Subcutaneous abdominal adipose tissue (tissue), 5 donors: ENCODE measurements at regions not wholly inside any gene's neighbourhood (a gene's known extent, or its start where the extent isn't known, plus 50 kb on each side); places are given as distances from the start of the nearest gene placed in this dataset.

Source experiments
- H3K27ac ChIP-seq: one replicate; pipeline ENCODE4 v1.7.0; 2013; ENCODE audit warnings: low read depth, mild to moderate bottlenecking, inconsistent platforms, low read length, moderate library complexity
- H3K27me3 ChIP-seq, 5 donors: one replicate each; pipeline ENCODE4 v1.7.0; 2013; ENCODE audit warnings: low read length in 5 of 5, inconsistent platforms in 1 of 5; ENCODE audit not compliant: control insufficient read depth in 5 of 5, insufficient read depth in 4 of 5
- H3K36me3 ChIP-seq, 5 donors: one replicate each; pipeline ENCODE4 v1.7.0; 2013; ENCODE audit warnings: low read length in 5 of 5; ENCODE audit not compliant: control insufficient read depth in 5 of 5, insufficient read depth in 5 of 5
- H3K4me1 ChIP-seq, 5 donors: one replicate each; pipeline ENCODE4 v1.7.0; 2013; ENCODE audit warnings: low read length in 5 of 5, mild to moderate bottlenecking in 3 of 5, moderate library complexity in 1 of 5; ENCODE audit not compliant: control insufficient read depth in 5 of 5, insufficient read depth in 5 of 5
- H3K4me3 ChIP-seq, 5 donors: one replicate each; pipeline ENCODE4 v1.7.0; 2013; ENCODE audit warnings: low read length in 5 of 5, low read depth in 1 of 5
- H3K9ac ChIP-seq, 5 donors: one replicate each; pipeline ENCODE4 v1.7.0; 2013; ENCODE audit warnings: low read length in 5 of 5, mild to moderate bottlenecking in 4 of 5, moderate library complexity in 3 of 5
- H3K9me3 ChIP-seq, 5 donors: one replicate each; pipeline ENCODE4 v1.7.0; 2013; ENCODE audit warnings: low read length in 5 of 5; ENCODE audit not compliant: control insufficient read depth in 5 of 5
- donor health status: healthy.
- donor health status: healthy.
- donor health status: healthy.
- donor health status: healthy.
- donor health status: healthy.

DNA sequence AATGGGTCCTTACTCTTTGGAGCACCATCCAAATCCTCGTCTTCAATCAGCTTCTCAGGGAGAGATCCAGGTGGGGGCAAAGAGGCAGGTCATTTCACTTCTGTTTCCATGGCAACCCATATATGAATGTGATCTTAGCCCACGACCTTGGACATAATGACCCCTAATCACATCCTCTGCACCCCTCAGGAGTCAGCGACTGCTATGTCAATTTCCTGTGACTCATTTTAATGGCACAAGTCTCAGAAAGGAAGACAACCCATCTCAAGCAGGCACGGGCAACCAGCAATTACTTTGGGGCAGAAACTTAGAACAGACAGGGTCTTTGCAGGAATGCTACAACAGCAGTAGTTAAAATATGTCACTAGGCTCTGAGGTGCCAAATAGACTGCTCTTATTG, 591.2 kb downstream of the TLR4 start:
- H3K4me1 ChIP-seq: no peaks in the 10 kb centered on the region
- H3K9me3 ChIP-seq: no peaks in the 10 kb centered on the region
- H3K4me3 ChIP-seq: no peak overlapping the region
- H3K9ac ChIP-seq: no peak overlapping the region
- no peak overlapping the region for H3K27ac ChIP-seq
- no peaks in the 10 kb centered on the region for H3K27me3 ChIP-seq
- H3K36me3 ChIP-seq: no peaks in the 10 kb centered on the region

DNA sequence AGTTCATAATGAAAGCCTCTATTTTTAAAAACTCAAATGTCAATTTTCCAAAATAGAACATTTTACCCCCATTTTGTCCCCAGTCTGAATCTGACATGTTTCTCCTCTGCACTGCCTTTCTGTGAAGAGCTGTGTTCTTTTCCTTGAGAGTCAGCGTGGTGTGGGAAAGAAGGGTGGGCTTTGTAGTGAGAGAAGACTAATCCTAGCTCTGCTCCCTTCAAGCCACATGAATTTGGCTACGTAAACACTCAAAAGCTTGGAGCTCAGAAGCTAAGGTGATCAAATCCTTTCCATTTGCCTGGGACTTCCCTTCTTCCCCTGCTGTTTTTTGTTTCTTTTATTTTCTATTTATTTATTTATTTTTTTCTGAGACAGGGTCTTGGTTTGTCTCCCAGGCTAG, 598.5 kb downstream of the TLR4 start:
- Histone ChIP-seq H3K9me3 (no peaks in the 10 kb centered on the region), H3K27me3 (no peaks in the 10 kb centered on the region), H3K9ac (no peak overlapping the region), H3K4me1 (no peaks in the 10 kb centered on the region), H3K27ac (no peak overlapping the region), H3K36me3 (no peaks in the 10 kb centered on the region), H3K4me3 (no peak overlapping the region)

DNA sequence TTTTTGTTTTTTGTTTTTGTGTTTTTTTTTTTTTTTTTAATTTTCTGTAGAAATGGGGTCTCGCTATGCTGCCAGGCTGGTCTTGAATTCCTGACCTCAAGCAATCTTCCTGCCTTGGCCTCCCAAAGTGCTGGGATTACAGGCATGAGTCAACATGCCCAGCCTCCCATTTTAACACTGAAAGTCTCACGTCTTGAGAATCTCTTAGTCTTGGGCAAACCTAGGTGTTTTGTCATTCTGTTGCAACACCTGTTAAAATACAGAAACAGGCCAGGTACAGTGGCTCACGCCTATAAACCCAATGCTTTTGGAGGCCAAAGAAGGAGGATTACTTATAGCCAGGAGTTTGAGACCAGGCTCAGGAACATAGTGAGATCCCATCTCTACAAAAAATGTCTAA, 599.0 kb downstream of the TLR4 start:
- H3K27me3 ChIP-seq: no peaks in the 10 kb centered on the region
- no peak overlapping the region for H3K27ac ChIP-seq
- H3K4me3 ChIP-seq: no peak overlapping the region
- no peak overlapping the region for H3K9ac ChIP-seq
- H3K9me3 ChIP-seq: no peaks in the 10 kb centered on the region
- H3K4me1 ChIP-seq: no peaks in the 10 kb centered on the region
- no peaks in the 10 kb centered on the region for H3K36me3 ChIP-seq

DNA sequence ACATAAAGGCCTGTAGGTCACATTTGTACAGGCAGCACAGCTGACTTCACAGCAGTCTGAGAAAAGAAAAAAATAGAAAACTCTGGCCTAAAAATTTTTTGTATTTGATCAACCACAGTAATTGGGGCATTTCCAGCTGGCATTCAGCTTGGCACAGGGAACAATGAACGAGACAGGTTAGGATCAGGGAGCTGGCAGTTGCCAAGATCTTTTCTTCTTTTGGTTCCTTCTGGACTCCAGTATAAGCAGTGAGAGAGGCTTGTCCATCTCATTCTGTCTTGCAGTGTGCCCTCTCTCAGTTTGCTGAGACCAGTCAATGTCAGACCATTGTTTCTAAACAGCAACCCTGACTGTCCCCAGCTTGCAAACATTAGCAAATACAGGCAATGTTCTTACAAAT, 601.1 kb downstream of the TLR4 start:
- no peaks in the 10 kb centered on the region for H3K9me3 ChIP-seq
- no peaks in the 10 kb centered on the region for H3K36me3 ChIP-seq
- no peak overlapping the region for H3K4me3 ChIP-seq
- H3K27me3 ChIP-seq: no peaks in the 10 kb centered on the region
- H3K9ac ChIP-seq: no peak overlapping the region
- H3K4me1 ChIP-seq: no peaks in the 10 kb centered on the region
- no peak overlapping the region for H3K27ac ChIP-seq

DNA sequence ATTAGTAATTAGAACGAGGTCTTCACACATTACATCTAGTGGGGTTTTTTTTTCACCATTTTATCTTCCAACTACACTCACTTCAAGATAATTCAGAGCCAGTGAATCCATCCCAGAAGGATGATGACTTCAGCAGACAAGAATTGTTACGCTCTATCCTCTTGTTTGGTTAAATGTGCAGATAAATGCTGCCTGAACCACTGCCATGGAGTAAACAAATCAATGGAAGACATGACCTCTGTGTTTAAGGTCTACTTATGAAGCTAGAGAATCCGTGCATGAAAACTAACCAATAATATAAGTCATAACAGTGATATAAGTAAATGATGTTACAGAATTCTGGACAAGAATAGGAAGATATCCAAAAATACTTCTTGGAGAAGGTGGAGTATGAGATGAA, 602.6 kb downstream of the TLR4 start:
- no peaks in the 10 kb centered on the region for H3K36me3 ChIP-seq
- no peak overlapping the region for H3K4me3 ChIP-seq
- H3K27me3 ChIP-seq: no peaks in the 10 kb centered on the region
- H3K9me3 ChIP-seq: no peaks in the 10 kb centered on the region
- no peak overlapping the region for H3K27ac ChIP-seq
- no peaks in the 10 kb centered on the region for H3K4me1 ChIP-seq
- H3K9ac ChIP-seq: no peak overlapping the region

DNA sequence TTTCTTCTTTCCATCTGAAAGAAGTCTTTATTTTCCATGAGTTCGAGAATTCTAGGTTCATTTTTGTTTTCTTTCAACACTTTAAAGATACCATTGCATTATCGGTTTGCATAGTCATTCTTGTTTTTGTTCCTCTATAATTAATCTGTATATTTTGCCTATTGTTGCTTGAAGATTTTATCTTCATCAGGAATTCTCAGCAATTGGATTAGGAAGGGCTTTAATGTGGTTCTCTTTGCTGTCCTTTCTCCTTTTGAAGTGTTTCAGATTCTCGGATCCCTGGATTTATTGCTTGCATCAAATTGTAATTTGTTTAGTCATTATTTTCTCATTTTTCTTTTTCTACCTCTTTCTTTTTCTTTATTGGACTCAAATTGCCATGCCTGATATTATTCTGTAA, 609.8 kb downstream of the TLR4 start:
- no peak overlapping the region for H3K9ac ChIP-seq
- H3K9me3 ChIP-seq: no peaks in the 10 kb centered on the region
- H3K4me1 ChIP-seq: peaks cover 0 to 7% (median 0%) of the 10 kb centered on the region in 5 donors
- no peak overlapping the region for H3K27ac ChIP-seq
- no peak overlapping the region for H3K4me3 ChIP-seq
- peaks cover 0 to 2% (median 0%) of the 10 kb centered on the region in 5 donors for H3K27me3 ChIP-seq
- H3K36me3 ChIP-seq: no peaks in the 10 kb centered on the region

DNA sequence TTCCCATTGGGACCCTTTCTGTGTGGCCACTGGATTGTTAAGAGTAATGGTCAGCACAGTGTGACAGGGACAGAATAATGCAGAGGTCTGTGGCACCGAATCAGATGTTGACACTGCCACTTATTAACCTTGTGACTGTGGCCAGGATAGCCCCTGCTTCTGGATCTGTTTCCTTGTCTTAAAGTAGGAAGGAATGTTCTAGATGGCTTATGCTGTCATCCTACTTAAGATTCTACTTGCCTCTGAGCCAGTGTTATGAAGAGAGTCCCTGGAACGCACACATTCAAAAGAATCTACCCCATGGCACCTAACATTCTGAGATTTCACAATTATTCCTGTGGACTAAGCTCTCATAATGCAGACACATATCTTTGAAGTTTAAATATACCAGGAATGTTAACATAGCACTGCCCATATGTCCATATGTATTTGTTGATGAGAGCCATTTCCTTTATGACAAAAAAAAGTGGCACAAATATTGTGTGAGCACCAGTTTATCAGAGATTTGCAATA, 612.7 kb downstream of the TLR4 start:
- Histone ChIP-seq H3K4me3 (no peak overlapping the region), H3K4me1 (peaks cover 0 to 7% (median 0%) of the 10 kb centered on the region in 5 donors), H3K27me3 (peaks cover 0 to 2% (median 0%) of the 10 kb centered on the region in 5 donors), H3K9me3 (no peaks in the 10 kb centered on the region), H3K27ac (no peak overlapping the region), H3K9ac (no peak overlapping the region), H3K36me3 (no peaks in the 10 kb centered on the region)

DNA sequence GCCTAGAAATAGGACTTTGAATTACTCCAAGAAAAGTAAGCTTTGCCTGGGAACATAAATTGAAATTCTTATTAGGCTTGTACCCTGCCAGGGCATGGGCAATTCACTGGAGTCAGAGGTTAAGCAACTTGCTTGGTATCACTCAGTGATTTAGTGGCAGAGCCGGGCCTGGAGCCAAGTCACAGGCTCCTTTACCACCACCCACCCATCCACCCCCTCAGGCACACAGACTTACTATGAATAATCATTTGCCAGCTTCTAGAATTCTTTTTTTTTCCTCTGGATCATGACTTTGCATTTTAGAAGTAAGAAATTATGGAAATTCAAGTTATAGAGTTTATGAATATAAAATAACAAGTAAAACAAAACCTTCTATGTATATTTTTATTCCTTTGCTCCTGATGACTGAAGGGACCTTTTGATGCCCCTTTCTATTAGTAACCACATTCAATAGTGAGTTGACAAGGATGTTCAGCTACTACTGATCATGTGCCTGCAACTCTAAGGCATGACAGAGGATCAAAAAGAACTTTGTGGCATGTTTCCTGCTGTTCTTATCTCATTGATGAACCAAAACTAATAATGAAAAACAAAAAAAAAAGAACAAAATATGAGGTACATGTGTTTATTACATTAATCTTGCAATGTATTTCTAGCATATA, 614.7 kb downstream of the TLR4 start:
- Histone ChIP-seq H3K9ac (no peak overlapping the region), H3K9me3 (no peaks in the 10 kb centered on the region), H3K4me3 (no peak overlapping the region), H3K27me3 (peaks cover 0 to 2% (median 0%) of the 10 kb centered on the region in 5 donors), H3K4me1 (peaks cover 0 to 7% (median 0%) of the 10 kb centered on the region in 5 donors), H3K36me3 (no peaks in the 10 kb centered on the region), H3K27ac (no peak overlapping the region)

DNA sequence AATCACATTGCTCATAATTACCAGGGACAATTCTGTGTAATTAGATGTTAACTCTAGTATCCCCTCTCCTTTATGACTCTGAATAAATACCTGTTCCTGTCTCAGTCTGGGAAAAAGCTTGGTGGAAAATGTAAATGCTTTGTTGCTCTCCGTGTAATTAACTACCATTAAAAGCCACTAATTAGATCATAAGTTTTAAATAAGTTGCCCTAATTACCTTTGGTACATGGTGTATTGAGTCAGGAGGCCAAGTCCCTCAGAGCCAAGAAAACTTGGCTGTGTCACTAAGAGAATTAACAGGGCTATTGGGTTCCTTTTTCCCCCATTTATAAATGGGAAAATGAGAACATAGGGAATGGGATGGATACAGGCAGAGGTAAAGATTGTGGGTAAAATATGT, 617.6 kb downstream of the TLR4 start:
- H3K27me3 ChIP-seq: no peaks in the 10 kb centered on the region
- no peak overlapping the region for H3K27ac ChIP-seq
- H3K9me3 ChIP-seq: no peaks in the 10 kb centered on the region
- H3K4me1 ChIP-seq: peaks cover 0 to 7% (median 0%) of the 10 kb centered on the region in 5 donors
- no peak overlapping the region for H3K9ac ChIP-seq
- H3K36me3 ChIP-seq: no peaks in the 10 kb centered on the region
- no peak overlapping the region for H3K4me3 ChIP-seq

DNA sequence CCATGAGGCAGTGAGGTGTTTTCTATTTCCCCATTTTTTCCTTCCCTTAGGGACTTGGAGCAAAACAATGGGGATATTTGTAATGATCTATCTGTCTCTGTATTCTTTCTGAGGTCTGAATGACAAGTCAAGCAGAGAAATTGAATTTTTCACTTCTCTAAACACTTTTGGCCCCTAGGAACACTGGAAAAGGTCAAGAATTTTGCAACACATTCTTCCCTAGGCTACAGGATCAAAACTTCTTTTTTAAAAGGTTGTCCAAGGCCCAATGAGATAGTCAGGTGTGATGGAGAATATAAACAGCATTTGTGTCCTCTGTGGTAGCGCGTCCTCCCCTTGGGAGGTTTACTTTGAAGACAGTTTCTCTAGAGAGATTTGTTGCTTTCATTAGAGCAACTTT, 620.5 kb downstream of the TLR4 start:
- Histone ChIP-seq H3K4me3 (no peak overlapping the region), H3K36me3 (no peaks in the 10 kb centered on the region), H3K9me3 (no peaks in the 10 kb centered on the region), H3K27me3 (no peaks in the 10 kb centered on the region), H3K27ac (no peak overlapping the region), H3K4me1 (no peaks in the 10 kb centered on the region), H3K9ac (no peak overlapping the region)
